ENCODE measurements at regions not wholly inside any gene's neighbourhood (a gene's known extent, or its start where the extent isn't known, plus 50 kb on each side); places are given as distances from the start of the nearest gene placed in this dataset.
"Not testable (repeated sequence)": the region's sequence is repeated elsewhere in the genome, so short reads cannot be mapped to it uniquely, and the experiment has no call there.

DNA sequence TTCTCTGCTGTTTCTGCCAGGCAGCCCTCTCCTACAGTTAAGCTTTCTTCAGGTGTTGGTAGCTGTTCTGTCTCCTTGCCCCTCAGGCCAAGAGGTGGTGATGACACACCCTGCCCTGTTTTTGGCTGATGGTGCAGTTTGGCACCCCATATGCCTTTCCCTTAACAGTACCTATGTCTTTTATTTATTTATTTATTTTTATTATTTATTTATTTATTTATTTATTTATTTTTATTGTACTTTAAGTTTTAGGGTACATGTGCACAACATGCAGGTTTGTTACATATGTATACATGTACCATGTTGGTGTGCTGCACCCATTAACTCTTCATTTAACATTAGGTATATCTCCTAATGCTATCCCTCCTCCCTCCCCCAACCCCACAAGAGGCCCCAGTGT is 555.8 kb upstream of the NBEA start:
- TF ChIP-seq, protein P1, sequence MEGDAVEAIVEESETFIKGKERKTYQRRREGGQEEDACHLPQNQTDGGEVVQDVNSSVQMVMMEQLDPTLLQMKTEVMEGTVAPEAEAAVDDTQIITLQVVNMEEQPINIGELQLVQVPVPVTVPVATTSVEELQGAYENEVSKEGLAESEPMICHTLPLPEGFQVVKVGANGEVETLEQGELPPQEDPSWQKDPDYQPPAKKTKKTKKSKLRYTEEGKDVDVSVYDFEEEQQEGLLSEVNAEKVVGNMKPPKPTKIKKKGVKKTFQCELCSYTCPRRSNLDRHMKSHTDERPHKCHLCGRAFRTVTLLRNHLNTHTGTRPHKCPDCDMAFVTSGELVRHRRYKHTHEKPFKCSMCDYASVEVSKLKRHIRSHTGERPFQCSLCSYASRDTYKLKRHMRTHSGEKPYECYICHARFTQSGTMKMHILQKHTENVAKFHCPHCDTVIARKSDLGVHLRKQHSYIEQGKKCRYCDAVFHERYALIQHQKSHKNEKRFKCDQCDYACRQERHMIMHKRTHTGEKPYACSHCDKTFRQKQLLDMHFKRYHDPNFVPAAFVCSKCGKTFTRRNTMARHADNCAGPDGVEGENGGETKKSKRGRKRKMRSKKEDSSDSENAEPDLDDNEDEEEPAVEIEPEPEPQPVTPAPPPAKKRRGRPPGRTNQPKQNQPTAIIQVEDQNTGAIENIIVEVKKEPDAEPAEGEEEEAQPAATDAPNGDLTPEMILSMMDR (IDR thresholded peaks at IDR 0.05; ENCODE audit: low read depth, low read length), result not testable (repeated sequence)
- not testable (repeated sequence) for TF ChIP-seq EZH2phosphoT487 (IDR thresholded peaks at IDR 0.05; ENCODE audit: low read depth)

Data from OCI-LY3 (cell line).